Chondrocyte (in vitro differentiated cells): ENCODE measurements at regions not wholly inside any gene's neighbourhood (a gene's known extent, or its start where the extent isn't known, plus 50 kb on each side); places are given as distances from the start of the nearest gene placed in this dataset.

Experiments
- DNase-seq: peaks from one replicate; pipeline ENCODE4 v3.0.0; 2021; ENCODE audit warnings: mixed read lengths, low spot score
- H3K27ac Mint-ChIP-seq: one replicate; pipeline ENCODE4 v1.8.0; 2021; ENCODE audit warnings: mild to moderate bottlenecking, moderate library complexity, mixed read lengths; ENCODE audit not compliant: unreplicated experiment
- H3K27me3 Mint-ChIP-seq: 2 replicates; pipeline ENCODE4 v1.8.0; 2021; ENCODE audit warnings: low read depth, mixed read lengths
- H3K36me3 Mint-ChIP-seq: 2 replicates; pipeline ENCODE4 v1.8.0; 2021; ENCODE audit warnings: low read depth, mixed read lengths
- H3K4me1 Mint-ChIP-seq: 2 replicates; pipeline ENCODE4 v1.8.0; 2021; ENCODE audit warnings: low read depth, mild to moderate bottlenecking, mixed read lengths
- H3K4me3 Mint-ChIP-seq: one replicate; pipeline ENCODE4 v1.8.0; 2021; ENCODE audit warnings: mild to moderate bottlenecking, moderate library complexity, mixed read lengths; ENCODE audit not compliant: unreplicated experiment
- H3K9me3 Mint-ChIP-seq: 2 replicates; pipeline ENCODE4 v1.8.0; 2021; ENCODE audit warnings: low read depth, mixed read lengths
- TF ChIP-seq, protein P1 (sequence below): fragments of 200-600 bp; sonication (generic); IDR thresholded peaks from 2 replicates; pipeline ENCODE4 v1.5.0; 2021; ENCODE audit warnings: antibody characterized with exemption, mild to moderate bottlenecking, moderate library complexity

DNA sequence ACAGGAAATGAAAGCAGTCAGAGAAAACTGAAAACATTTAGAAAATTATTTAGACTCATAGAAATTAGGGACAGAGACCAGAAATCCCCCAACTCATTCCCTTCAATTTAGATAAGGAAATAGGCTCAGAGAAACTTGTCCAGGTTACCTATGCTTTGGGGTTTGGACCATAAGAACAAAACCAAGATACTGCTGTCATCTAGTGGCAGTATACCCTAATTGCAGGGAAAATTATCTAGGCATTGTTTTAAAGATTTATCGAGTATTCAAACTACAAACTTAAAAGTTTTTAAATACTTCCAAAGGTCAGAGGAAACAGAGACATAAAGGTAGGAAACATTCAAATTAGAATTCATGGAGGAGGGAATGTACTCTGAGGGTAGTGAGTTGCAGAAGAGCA lies 67.0 kb upstream of the KLHL13 start:
- TF ChIP-seq, protein P1, sequence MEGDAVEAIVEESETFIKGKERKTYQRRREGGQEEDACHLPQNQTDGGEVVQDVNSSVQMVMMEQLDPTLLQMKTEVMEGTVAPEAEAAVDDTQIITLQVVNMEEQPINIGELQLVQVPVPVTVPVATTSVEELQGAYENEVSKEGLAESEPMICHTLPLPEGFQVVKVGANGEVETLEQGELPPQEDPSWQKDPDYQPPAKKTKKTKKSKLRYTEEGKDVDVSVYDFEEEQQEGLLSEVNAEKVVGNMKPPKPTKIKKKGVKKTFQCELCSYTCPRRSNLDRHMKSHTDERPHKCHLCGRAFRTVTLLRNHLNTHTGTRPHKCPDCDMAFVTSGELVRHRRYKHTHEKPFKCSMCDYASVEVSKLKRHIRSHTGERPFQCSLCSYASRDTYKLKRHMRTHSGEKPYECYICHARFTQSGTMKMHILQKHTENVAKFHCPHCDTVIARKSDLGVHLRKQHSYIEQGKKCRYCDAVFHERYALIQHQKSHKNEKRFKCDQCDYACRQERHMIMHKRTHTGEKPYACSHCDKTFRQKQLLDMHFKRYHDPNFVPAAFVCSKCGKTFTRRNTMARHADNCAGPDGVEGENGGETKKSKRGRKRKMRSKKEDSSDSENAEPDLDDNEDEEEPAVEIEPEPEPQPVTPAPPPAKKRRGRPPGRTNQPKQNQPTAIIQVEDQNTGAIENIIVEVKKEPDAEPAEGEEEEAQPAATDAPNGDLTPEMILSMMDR: peak; percentile 8
- H3K4me3 Mint-ChIP-seq: no peak overlapping the region
- H3K27ac Mint-ChIP-seq: no peak overlapping the region
- H3K9me3 Mint-ChIP-seq: peaks cover 7% of the 10 kb centered on the region
- H3K4me1 Mint-ChIP-seq: peaks cover 2% of the 10 kb centered on the region
- no peaks in the 10 kb centered on the region for H3K36me3 Mint-ChIP-seq
- DNase-seq: no peak
- H3K27me3 Mint-ChIP-seq: no peaks in the 10 kb centered on the region

DNA sequence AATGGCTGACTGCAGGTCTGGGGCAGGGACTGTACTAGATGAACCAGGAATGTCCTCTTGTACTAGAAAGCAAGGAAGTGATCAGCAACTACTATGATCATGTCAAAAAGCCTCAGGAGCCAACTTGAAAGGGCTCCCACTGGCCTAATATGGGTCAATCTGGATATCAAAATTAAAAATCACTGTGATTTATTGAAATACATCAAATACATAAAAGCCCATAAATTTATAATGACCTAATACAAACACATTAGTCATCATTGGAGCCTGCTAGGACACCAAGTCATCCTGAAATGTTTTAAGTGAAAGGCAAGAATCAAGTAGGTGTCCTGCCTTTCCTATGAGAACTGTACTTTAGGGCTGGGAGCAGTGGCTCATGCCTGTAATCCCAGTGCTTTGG lies 70.5 kb upstream of the KLHL13 start:
- TF ChIP-seq, protein P1: no peak
- Mint-ChIP-seq H3K27ac (no peak overlapping the region), H3K4me1 (no peaks in the 10 kb centered on the region), H3K27me3 (no peaks in the 10 kb centered on the region), H3K36me3 (no peaks in the 10 kb centered on the region), H3K4me3 (no peak overlapping the region), H3K9me3 (peaks cover 7% of the 10 kb centered on the region)
- DNase-seq: no peak

DNA sequence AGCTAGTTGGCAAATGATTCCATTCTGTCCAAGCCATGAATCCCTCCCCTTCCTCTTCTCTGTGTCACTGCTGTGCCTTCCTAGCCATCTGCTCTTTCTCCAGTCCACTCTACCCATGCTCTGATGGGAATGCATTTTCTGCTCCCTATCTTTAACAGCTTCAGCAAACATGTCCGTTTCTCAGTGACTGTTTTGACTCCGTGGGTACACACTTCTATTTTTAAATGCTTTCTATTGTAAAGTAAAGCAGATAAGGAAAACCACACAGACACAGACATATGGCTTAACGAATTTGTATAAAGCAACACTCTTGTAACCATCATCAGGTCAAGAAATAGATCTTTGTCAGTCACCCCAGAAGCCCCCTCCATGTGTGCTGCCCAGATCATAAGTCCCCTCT lies 72.4 kb upstream of the KLHL13 start:
- no peak overlapping the region for H3K4me3 Mint-ChIP-seq
- H3K4me1 Mint-ChIP-seq: no peaks in the 10 kb centered on the region

DNA sequence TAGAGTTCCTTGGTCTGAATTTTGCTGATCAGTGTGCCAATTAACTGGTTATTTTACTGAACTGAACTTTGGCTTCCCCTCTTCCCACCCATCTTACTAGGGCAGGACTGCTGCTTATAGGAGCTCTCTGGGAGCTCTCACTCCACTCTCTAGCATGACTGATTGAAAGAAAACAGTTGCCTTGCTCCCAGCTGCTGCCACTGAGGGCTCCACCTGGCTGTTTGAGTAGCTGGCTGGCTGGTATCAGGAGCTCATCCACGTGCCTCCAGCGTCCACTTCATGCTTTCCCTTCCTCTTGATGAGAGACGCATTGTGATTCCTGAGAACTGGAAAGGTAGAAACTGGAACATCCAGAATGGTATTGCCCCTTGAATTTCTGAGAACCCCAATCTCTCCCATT lies 73.0 kb upstream of the KLHL13 start:
- H3K36me3 Mint-ChIP-seq: no peaks in the 10 kb centered on the region
- no peak overlapping the region for H3K4me3 Mint-ChIP-seq
- H3K4me1 Mint-ChIP-seq: no peaks in the 10 kb centered on the region
- H3K9me3 Mint-ChIP-seq: no peaks in the 10 kb centered on the region
- no peak for DNase-seq
- TF ChIP-seq, protein P1: no peak
- no peak overlapping the region for H3K27ac Mint-ChIP-seq
- no peaks in the 10 kb centered on the region for H3K27me3 Mint-ChIP-seq

More for the DNA sequence above, 72.4 kb upstream of the KLHL13 start:
- TF ChIP-seq, protein P1: no peak
- peaks cover 2% of the 10 kb centered on the region for H3K9me3 Mint-ChIP-seq
- H3K36me3 Mint-ChIP-seq: no peaks in the 10 kb centered on the region
- H3K27me3 Mint-ChIP-seq: no peaks in the 10 kb centered on the region
- DNase-seq: no peak
- H3K27ac Mint-ChIP-seq: no peak overlapping the region

DNA sequence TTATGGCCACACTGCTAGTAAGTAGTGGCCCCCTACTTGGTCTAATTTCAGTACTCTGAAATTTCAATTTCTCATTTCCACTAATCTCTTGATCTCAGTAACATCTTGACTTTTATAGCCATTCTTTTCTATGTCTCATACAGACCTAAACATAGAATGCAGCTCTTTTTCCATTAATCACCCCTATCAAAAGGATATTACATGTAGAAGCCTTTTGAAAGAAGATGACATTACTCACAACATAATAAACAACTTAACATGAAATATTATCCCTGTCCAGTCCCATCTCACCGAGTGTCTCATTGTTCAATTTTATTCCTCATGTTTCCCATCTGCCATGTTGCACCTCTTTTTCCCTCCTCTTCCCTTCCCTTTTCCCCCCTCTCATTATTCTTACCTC lies 81.1 kb upstream of the KLHL13 start:
- H3K4me3 Mint-ChIP-seq: no peak overlapping the region
- peaks cover 4% of the 10 kb centered on the region for H3K9me3 Mint-ChIP-seq
- no peaks in the 10 kb centered on the region for H3K36me3 Mint-ChIP-seq
- peaks cover 9% of the 10 kb centered on the region for H3K27me3 Mint-ChIP-seq
- H3K4me1 Mint-ChIP-seq: no peaks in the 10 kb centered on the region
- no peak for DNase-seq
- TF ChIP-seq, protein P1: no peak
- H3K27ac Mint-ChIP-seq: no peak overlapping the region
